ENCODE measurements at regions not wholly inside any gene's neighbourhood (a gene's known extent, or its start where the extent isn't known, plus 50 kb on each side); places are given as distances from the start of the nearest gene placed in this dataset.
"Not testable (repeated sequence)": the region's sequence is repeated elsewhere in the genome, so short reads cannot be mapped to it uniquely, and the experiment has no call there.

- Histone ChIP-seq H3K27me3 (ENCODE audit: control insufficient read depth, insufficient read depth, low read length) (no peaks in the 10 kb centered on the region), H3K36me3 (ENCODE audit: control insufficient read depth in 2 of 3, insufficient read depth in 3 of 3, low read length in 3 of 3) (no peaks in the 10 kb centered on the region), H3K4me3 (ENCODE audit: low read length in 3 of 3) (no peak overlapping the region), H3K4me1 (ENCODE audit: control insufficient read depth in 2 of 3, insufficient read depth in 2 of 3, low read depth in 1 of 3, low read length in 3 of 3) (no peaks in the 10 kb centered on the region), H3K9me3 (ENCODE audit: control insufficient read depth in 2 of 3, insufficient read depth in 1 of 3, low read length in 3 of 3) (peaks cover 0 to 7% (median 3%) of the 10 kb centered on the region in 3 donors), H3K9ac (ENCODE audit: low read length in 3 of 3) (no peak overlapping the region), H3K27ac (ENCODE audit: low read depth in 2 of 2, low read length in 2 of 2) (no peak overlapping the region)
- intact Hi-C loops (cut with DNase I), result no loop called here
- DNase-seq (no peak), FAIRE-seq (no peak)
- no peak for TF ChIP-seq CTCF (IDR thresholded peaks at IDR 0.05; ENCODE audit: borderline replicate concordance, extremely low read depth, insufficient read depth)
These were observed 155.6 kb upstream of the CDH4 start for GRCh38 chr20:61096463-61096862.

- peak in 2 of 5 donors; percentile 29 to 49 for DNase-seq
- no peaks in the 10 kb centered on the region for H3K27me3 ChIP-seq (ENCODE audit: control insufficient read depth, insufficient read depth, low read length)
- no peaks in the 10 kb centered on the region for H3K36me3 ChIP-seq (ENCODE audit: control insufficient read depth in 2 of 3, insufficient read depth in 3 of 3, low read length in 3 of 3)
- intact Hi-C loops (cut with DNase I), result no loop called here
- no peak overlapping the region for H3K9ac ChIP-seq (ENCODE audit: low read length in 3 of 3)
- H3K27ac ChIP-seq (ENCODE audit: low read depth in 2 of 2, low read length in 2 of 2), result no peak overlapping the region
- H3K4me1 ChIP-seq (ENCODE audit: control insufficient read depth in 2 of 3, insufficient read depth in 2 of 3, low read depth in 1 of 3, low read length in 3 of 3), result no peaks in the 10 kb centered on the region
- no peak overlapping the region for H3K4me3 ChIP-seq (ENCODE audit: low read length in 3 of 3)
- no peak for TF ChIP-seq CTCF (IDR thresholded peaks at IDR 0.05; ENCODE audit: borderline replicate concordance, extremely low read depth, insufficient read depth)
- no peak for FAIRE-seq
- H3K9me3 ChIP-seq (ENCODE audit: control insufficient read depth in 2 of 3, insufficient read depth in 1 of 3, low read length in 3 of 3), result peaks cover 0 to 3% (median 0%) of the 10 kb centered on the region in 3 donors
These were observed 152.3 kb upstream of the CDH4 start for GRCh38 chr20:61099806-61100205.

GRCh38 chr20:61100489-61100888, 151.6 kb upstream of the CDH4 start:
- H3K9ac ChIP-seq (ENCODE audit: low read length in 3 of 3), result no peak overlapping the region
- peaks cover 0 to 3% (median 0%) of the 10 kb centered on the region in 3 donors for H3K9me3 ChIP-seq (ENCODE audit: control insufficient read depth in 2 of 3, insufficient read depth in 1 of 3, low read length in 3 of 3)
- no peak overlapping the region for H3K4me3 ChIP-seq (ENCODE audit: low read length in 3 of 3)
- FAIRE-seq (no peak), DNase-seq (no peak)
- no peak for TF ChIP-seq CTCF (IDR thresholded peaks at IDR 0.05; ENCODE audit: borderline replicate concordance, extremely low read depth, insufficient read depth)
- H3K4me1 ChIP-seq (ENCODE audit: control insufficient read depth in 2 of 3, insufficient read depth in 2 of 3, low read depth in 1 of 3, low read length in 3 of 3), result no peaks in the 10 kb centered on the region
- H3K36me3 ChIP-seq (ENCODE audit: control insufficient read depth in 2 of 3, insufficient read depth in 3 of 3, low read length in 3 of 3), result no peaks in the 10 kb centered on the region
- no peaks in the 10 kb centered on the region for H3K27me3 ChIP-seq (ENCODE audit: control insufficient read depth, insufficient read depth, low read length)
- intact Hi-C loops (cut with DNase I), result no loop called here
- no peak overlapping the region for H3K27ac ChIP-seq (ENCODE audit: low read depth in 2 of 2, low read length in 2 of 2)

GRCh38 chr20:61101321-61101720, 150.7 kb upstream of the CDH4 start:
- H3K9me3 ChIP-seq (ENCODE audit: control insufficient read depth in 2 of 3, insufficient read depth in 1 of 3, low read length in 3 of 3); H3K36me3 ChIP-seq (ENCODE audit: control insufficient read depth in 2 of 3, insufficient read depth in 3 of 3, low read length in 3 of 3); FAIRE-seq; DNase-seq; H3K4me1 ChIP-seq (ENCODE audit: control insufficient read depth in 2 of 3, insufficient read depth in 2 of 3, low read depth in 1 of 3, low read length in 3 of 3); intact Hi-C loops (cut with DNase I); H3K4me3 ChIP-seq (ENCODE audit: low read length in 3 of 3); H3K27me3 ChIP-seq (ENCODE audit: control insufficient read depth, insufficient read depth, low read length); H3K9ac ChIP-seq (ENCODE audit: low read length in 3 of 3); H3K27ac ChIP-seq (ENCODE audit: low read depth in 2 of 2, low read length in 2 of 2): not testable (repeated sequence)

Data from kidney (tissue), 13 donors.